GM12873 (cell line): ENCODE measurements at regions not wholly inside any gene's neighbourhood (a gene's known extent, or its start where the extent isn't known, plus 50 kb on each side); places are given as distances from the start of the nearest gene placed in this dataset.

ENCODE experiments used
- CTCF ChIP-seq: IDR thresholded peaks from 2 replicates; pipeline ENCODE4 v1.5.1; 2012; ENCODE audit warnings: low read depth, mild to moderate bottlenecking, moderate library complexity, low read length, control low read depth; ENCODE audit not compliant: insufficient read depth; ENCODE audit errors: missing control alignments

DNA sequence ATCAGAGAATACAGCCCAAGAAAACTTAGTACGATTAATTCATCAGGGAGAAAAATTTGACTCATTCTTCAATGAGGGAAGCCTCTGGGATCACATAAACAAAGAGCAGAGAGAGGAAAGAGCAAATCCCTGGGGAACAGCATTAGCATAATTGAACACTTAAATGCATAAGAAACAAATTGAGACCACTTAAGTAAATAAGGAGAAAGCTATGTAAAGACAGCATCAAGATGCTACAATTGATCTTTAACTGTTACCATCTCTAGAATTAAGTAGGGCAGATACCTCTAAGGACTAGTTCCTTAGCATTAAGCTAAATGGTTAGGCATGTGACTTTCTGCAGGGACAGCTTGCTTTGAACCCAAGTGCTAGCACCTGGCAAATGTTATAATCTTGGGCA, 265.1 kb upstream of the NEGR1 start:
- no peak for TF ChIP-seq CTCF

- TF ChIP-seq CTCF = no peak
These were observed 258.3 kb upstream of the NEGR1 start for GRCh38 chr1:72540674-72541073.

GRCh38 chr1:72535470-72535869, 253.1 kb upstream of the NEGR1 start:
- no peak for TF ChIP-seq CTCF

DNA sequence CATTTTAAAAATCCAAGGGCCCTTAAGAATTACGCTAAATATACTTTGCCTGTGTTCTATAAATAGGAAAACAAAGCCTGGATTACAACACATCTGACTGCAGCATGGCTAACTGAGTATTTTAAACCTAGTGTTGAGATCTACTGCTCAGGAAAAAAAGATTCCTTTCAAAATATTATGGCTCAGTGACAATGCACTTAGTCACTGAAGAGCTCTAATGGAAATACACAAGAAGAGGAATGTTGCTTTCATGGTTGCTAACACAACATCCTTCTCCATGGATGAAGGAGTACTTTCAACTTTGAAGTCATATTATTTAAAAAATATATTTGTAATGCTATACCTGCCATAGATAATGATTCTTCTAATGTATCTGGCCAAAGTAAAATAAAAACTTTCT, 248.3 kb upstream of the NEGR1 start:
- TF ChIP-seq CTCF = no peak

DNA sequence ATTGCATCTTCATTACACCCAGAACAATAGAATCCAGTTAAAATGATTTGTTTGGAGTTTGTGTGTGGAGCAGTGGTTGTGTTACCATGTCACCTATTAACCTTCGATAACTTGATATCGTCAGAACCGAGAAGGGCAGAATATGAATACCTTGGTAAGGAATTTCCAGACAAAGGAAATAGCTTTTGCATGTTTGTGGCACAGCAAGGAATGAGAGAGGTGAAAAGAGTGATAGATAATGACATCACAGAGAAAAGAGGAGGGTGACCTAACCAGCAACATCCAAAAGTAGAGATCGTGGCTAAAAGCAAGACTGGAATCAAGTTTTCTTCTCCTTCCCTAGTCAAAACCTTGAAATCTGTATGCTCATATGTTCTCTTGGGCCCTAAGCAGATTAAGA, 244.6 kb upstream of the NEGR1 start:
- no peak for TF ChIP-seq CTCF

GRCh38 chr1:72524021-72524420, 241.7 kb upstream of the NEGR1 start:
- TF ChIP-seq CTCF = no peak

- TF ChIP-seq CTCF = no peak
These were observed 239.3 kb upstream of the NEGR1 start for GRCh38 chr1:72521659-72522058.

DNA sequence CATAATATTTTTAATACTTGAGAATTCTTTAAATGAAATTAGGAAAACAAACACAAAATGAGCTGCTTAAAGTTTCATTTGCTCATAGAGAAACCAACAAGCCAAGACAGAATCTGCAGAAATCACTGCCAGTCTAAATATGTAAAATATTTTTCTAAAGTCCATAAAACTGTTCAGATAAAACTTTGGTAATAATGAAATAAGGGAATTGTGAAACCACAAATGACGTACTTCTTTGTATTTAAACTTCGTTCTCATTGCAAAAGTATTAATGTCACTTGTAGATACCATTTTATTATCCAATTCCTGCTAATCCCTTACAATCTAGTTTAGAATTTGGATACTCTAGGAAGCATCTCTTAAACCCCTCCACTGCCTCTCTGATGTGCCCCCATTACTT, 234.5 kb upstream of the NEGR1 start:
- no peak for TF ChIP-seq CTCF
